GM13977 (cell line): ENCODE measurements at regions not wholly inside any gene's neighbourhood (a gene's known extent, or its start where the extent isn't known, plus 50 kb on each side); places are given as distances from the start of the nearest gene placed in this dataset.

Source experiments
- DNase-seq: peaks from one replicate; pipeline ENCODE4 v3.0.0; 2012; ENCODE audit warnings: low spot score
- CTCF ChIP-seq: IDR thresholded peaks from 2 replicates; pipeline ENCODE4 v1.5.1; 2012; ENCODE audit warnings: mild to moderate bottlenecking, control low read depth; ENCODE audit not compliant: insufficient read depth; ENCODE audit errors: extremely low read depth, missing control alignments
- in situ Hi-C: fragments of 300-500 bp; cut with MboI; formaldehyde crosslinking; loops from one replicate; pipeline ENCODE4 v1.12.0; 2022; ENCODE audit warnings: low sequenced_read_pairs, low pct_unique_long_range_greater_than_20kb, mixed read lengths, inconsistent platforms; ENCODE audit not compliant: unreplicated experiment

- DNase-seq = no peak
- in situ Hi-C loops = no loop called here
Measured at GRCh38 chr2:163253621-163254285, 415.2 kb upstream of the KCNH7 start.

GRCh38 chr2:163252199-163252598, 413.6 kb upstream of the KCNH7 start:
- in situ Hi-C loops = no loop called here
- DNase-seq = no peak
- no peak for TF ChIP-seq CTCF

More at GRCh38 chr2:163253621-163254285, 415.2 kb upstream of the KCNH7 start:
- no peak for TF ChIP-seq CTCF

- in situ Hi-C loops = no loop called here
- no peak for TF ChIP-seq CTCF
- DNase-seq = no peak
Measured at GRCh38 chr2:163248376-163249253, 410.0 kb upstream of the KCNH7 start.

- TF ChIP-seq CTCF = no peak
- in situ Hi-C loops = no loop called here
- DNase-seq = no peak
Measured at GRCh38 chr2:163247847-163248220, 409.3 kb upstream of the KCNH7 start.

- no peak for DNase-seq
- in situ Hi-C loops = no loop called here
- no peak for TF ChIP-seq CTCF
Measured at GRCh38 chr2:163247156-163247846, 408.7 kb upstream of the KCNH7 start.

GRCh38 chr2:163246135-163246534, 407.6 kb upstream of the KCNH7 start:
- in situ Hi-C loops = no loop called here
- no peak for TF ChIP-seq CTCF
- no peak for DNase-seq
